Islet precursor cell (in vitro differentiated cells): ENCODE measurements at regions not wholly inside any gene's neighbourhood (a gene's known extent, or its start where the extent isn't known, plus 50 kb on each side); places are given as distances from the start of the nearest gene placed in this dataset.
"Not testable (repeated sequence)": the region's sequence is repeated elsewhere in the genome, so short reads cannot be mapped to it uniquely, and the experiment has no call there.

Experiments
- DNase-seq: peaks from one replicate; pipeline ENCODE4 v3.0.0-alpha.2; 2018

- no peak for DNase-seq
Measured at GRCh38 chr15:36117296-36117787, 462.1 kb upstream of the CDIN1 start.

- no peak for DNase-seq
Measured at GRCh38 chr15:36126194-36126593, 453.2 kb upstream of the CDIN1 start.

GRCh38 chr15:36130641-36131310 is 448.6 kb upstream of the CDIN1 start:
- DNase-seq, result no peak

- DNase-seq, result no peak
Measured at GRCh38 chr15:36133742-36134141, 445.7 kb upstream of the CDIN1 start.

- DNase-seq, result no peak
Measured at GRCh38 chr15:36136049-36136448, 443.4 kb upstream of the CDIN1 start.

GRCh38 chr15:36152936-36153335 is 426.5 kb upstream of the CDIN1 start:
- DNase-seq, result no peak

- no peak for DNase-seq
Measured at GRCh38 chr15:36156879-36157427, 422.5 kb upstream of the CDIN1 start.

- DNase-seq, result no peak
Measured at GRCh38 chr15:36160351-36160750, 419.1 kb upstream of the CDIN1 start.

GRCh38 chr15:36161108-36161507 is 418.3 kb upstream of the CDIN1 start:
- DNase-seq, result no peak

- peak; percentile 55 for DNase-seq
Measured at GRCh38 chr15:36161771-36162212, 417.6 kb upstream of the CDIN1 start.

GRCh38 chr15:36163983-36164382 is 415.4 kb upstream of the CDIN1 start:
- not testable (repeated sequence) for DNase-seq

- DNase-seq, result no peak
Measured at GRCh38 chr15:36172955-36173354, 406.5 kb upstream of the CDIN1 start.

- no peak for DNase-seq
Measured at GRCh38 chr15:36175186-36175740, 404.2 kb upstream of the CDIN1 start.

GRCh38 chr15:36175741-36176291 is 403.6 kb upstream of the CDIN1 start:
- DNase-seq, result no peak

- DNase-seq, result no peak
Measured at GRCh38 chr15:36177590-36178302, 401.7 kb upstream of the CDIN1 start.

- DNase-seq, result no peak
Measured at GRCh38 chr15:36178303-36178633, 401.2 kb upstream of the CDIN1 start.

- no peak for DNase-seq
Measured at GRCh38 chr15:36183201-36183600, 396.2 kb upstream of the CDIN1 start.

- no peak for DNase-seq
Measured at GRCh38 chr15:36185438-36185837, 394.0 kb upstream of the CDIN1 start.

GRCh38 chr15:36185845-36186244 is 393.6 kb upstream of the CDIN1 start:
- DNase-seq, result no peak

- no peak for DNase-seq
Measured at GRCh38 chr15:36186376-36186775, 393.1 kb upstream of the CDIN1 start.

GRCh38 chr15:36191459-36191858 is 388.0 kb upstream of the CDIN1 start:
- DNase-seq, result no peak

- not testable (repeated sequence) for DNase-seq
Measured at GRCh38 chr15:36195361-36196007, 383.9 kb upstream of the CDIN1 start.
